Hepatocyte (in vitro differentiated cells): ENCODE measurements at regions not wholly inside any gene's neighbourhood (a gene's known extent, or its start where the extent isn't known, plus 50 kb on each side); places are given as distances from the start of the nearest gene placed in this dataset.

Source experiments
- DNase-seq: peaks from one replicate; pipeline ENCODE4 v3.0.0-alpha.2; 2016; ENCODE audit warnings: low spot score
- H2AFZ ChIP-seq: fragments of 200-600 bp; sonication (generic); 2 replicates; pipeline ENCODE4 v1.6.0; 2016; ENCODE audit warnings: antibody characterized with exemption, mild to moderate bottlenecking
- H3K27ac ChIP-seq: fragments of 200-600 bp; sonication (generic); 2 replicates; pipeline ENCODE4 v1.5.1; 2016; ENCODE audit warnings: mild to moderate bottlenecking
- H3K27me3 ChIP-seq: fragments of 200-600 bp; sonication (generic); 2 replicates; pipeline ENCODE4 v1.6.1; 2016
- H3K36me3 ChIP-seq: fragments of 200-600 bp; sonication (generic); replicated peaks from 2 replicates; pipeline ENCODE4 v1.5.1; 2016; ENCODE audit warnings: low read depth; ENCODE audit not compliant: insufficient read depth
- H3K4me1 ChIP-seq: fragments of 200-600 bp; sonication (generic); 2 replicates; pipeline ENCODE4 v1.5.1; 2016; ENCODE audit warnings: mild to moderate bottlenecking, moderate library complexity; ENCODE audit not compliant: insufficient read depth
- H3K4me2 ChIP-seq: fragments of 200-600 bp; sonication (generic); 2 replicates; pipeline ENCODE4 v1.6.0; 2016
- H3K4me3 ChIP-seq: fragments of 200-600 bp; sonication (generic); 2 replicates; pipeline ENCODE4 v1.5.1; 2016; ENCODE audit warnings: mild to moderate bottlenecking
- H3K79me2 ChIP-seq: fragments of 200-600 bp; sonication (generic); 2 replicates; pipeline ENCODE4 v1.6.0; 2017; ENCODE audit warnings: mild to moderate bottlenecking
- H3K9me2 ChIP-seq: fragments of 200-600 bp; sonication (generic); replicated peaks from 2 replicates; pipeline ENCODE4 v1.6.0; 2017; ENCODE audit warnings: mild to moderate bottlenecking; ENCODE audit not compliant: insufficient read depth
- H3K9me3 ChIP-seq: fragments of 200-600 bp; sonication (generic); 2 replicates; pipeline ENCODE4 v1.5.1; 2016; ENCODE audit warnings: low read depth, mild to moderate bottlenecking
- H4K20me1 ChIP-seq: fragments of 200-600 bp; sonication (generic); 2 replicates; pipeline ENCODE4 v1.6.0; 2016; ENCODE audit warnings: mild to moderate bottlenecking; ENCODE audit not compliant: insufficient read depth, poor library complexity, severe bottlenecking
- EZH2 ChIP-seq: fragments of 200-600 bp; sonication (generic); IDR thresholded peaks from 2 replicates; pipeline ENCODE4 v1.6.1; 2016; ENCODE audit warnings: antibody characterized with exemption, mild to moderate bottlenecking, borderline replicate concordance
- EZH2phosphoT487 ChIP-seq: fragments of 200-600 bp; sonication (generic); IDR thresholded peaks from one replicate; pipeline ENCODE4 v1.6.1; 2018; ENCODE audit warnings: antibody characterized with exemption, mild to moderate bottlenecking, low read depth, moderate library complexity; ENCODE audit not compliant: unreplicated experiment, severe bottlenecking
- WGBS: methylation state at CpG from one replicate; pipeline ENCODE4 v1.1.6; 2016; ENCODE audit warnings: low lambda C conversion rate; ENCODE audit errors: missing lambda C conversion rate; 5-methylcytosine and 5-hydroxymethylcytosine counted together
- TF ChIP-seq, protein P1 (sequence below): fragments of 200-600 bp; sonication (generic); IDR thresholded peaks from 2 replicates; pipeline ENCODE4 v1.5.1; 2016; ENCODE audit warnings: antibody characterized with exemption, mild to moderate bottlenecking; ENCODE audit not compliant: poor library complexity

DNA sequence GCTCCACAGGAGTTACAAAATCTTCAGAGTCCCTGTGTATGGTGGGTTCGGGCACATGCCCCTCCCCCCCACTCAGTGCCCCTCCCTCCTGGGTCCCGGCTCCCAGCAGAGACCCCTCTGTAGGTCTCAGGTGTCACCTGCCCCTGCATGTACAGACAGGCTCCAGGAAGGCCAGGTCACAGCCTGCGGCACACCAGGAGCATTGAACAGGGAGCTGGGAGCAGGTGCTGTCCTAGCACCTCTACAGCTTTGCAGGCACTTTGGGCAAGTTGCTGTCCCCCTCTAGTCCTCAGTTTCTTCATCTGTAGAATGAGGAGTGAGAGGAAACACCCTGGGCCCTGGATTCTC lies 80.1 kb upstream of the RTL6 start:
- no peak for TF ChIP-seq EZH2phosphoT487
- TF ChIP-seq, protein P1, sequence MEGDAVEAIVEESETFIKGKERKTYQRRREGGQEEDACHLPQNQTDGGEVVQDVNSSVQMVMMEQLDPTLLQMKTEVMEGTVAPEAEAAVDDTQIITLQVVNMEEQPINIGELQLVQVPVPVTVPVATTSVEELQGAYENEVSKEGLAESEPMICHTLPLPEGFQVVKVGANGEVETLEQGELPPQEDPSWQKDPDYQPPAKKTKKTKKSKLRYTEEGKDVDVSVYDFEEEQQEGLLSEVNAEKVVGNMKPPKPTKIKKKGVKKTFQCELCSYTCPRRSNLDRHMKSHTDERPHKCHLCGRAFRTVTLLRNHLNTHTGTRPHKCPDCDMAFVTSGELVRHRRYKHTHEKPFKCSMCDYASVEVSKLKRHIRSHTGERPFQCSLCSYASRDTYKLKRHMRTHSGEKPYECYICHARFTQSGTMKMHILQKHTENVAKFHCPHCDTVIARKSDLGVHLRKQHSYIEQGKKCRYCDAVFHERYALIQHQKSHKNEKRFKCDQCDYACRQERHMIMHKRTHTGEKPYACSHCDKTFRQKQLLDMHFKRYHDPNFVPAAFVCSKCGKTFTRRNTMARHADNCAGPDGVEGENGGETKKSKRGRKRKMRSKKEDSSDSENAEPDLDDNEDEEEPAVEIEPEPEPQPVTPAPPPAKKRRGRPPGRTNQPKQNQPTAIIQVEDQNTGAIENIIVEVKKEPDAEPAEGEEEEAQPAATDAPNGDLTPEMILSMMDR: no peak
- no peak for TF ChIP-seq EZH2
- no peak overlapping the region for H2AFZ ChIP-seq
- H4K20me1 ChIP-seq: no peaks in the 10 kb centered on the region
- H3K27me3 ChIP-seq: peaks cover 3% of the 10 kb centered on the region
- H3K9me3 ChIP-seq: no peaks in the 10 kb centered on the region
- 65% methylated on average over 3 of the region's 3 CpGs for WGBS
- H3K79me2 ChIP-seq: no peaks in the 10 kb centered on the region
- no peak overlapping the region for H3K4me2 ChIP-seq
- no peaks in the 10 kb centered on the region for H3K9me2 ChIP-seq
- no peaks in the 10 kb centered on the region for H3K36me3 ChIP-seq
- H3K4me1 ChIP-seq: peaks cover 3% of the 10 kb centered on the region
- H3K4me3 ChIP-seq: no peak overlapping the region
- no peak for DNase-seq
- no peak overlapping the region for H3K27ac ChIP-seq

DNA sequence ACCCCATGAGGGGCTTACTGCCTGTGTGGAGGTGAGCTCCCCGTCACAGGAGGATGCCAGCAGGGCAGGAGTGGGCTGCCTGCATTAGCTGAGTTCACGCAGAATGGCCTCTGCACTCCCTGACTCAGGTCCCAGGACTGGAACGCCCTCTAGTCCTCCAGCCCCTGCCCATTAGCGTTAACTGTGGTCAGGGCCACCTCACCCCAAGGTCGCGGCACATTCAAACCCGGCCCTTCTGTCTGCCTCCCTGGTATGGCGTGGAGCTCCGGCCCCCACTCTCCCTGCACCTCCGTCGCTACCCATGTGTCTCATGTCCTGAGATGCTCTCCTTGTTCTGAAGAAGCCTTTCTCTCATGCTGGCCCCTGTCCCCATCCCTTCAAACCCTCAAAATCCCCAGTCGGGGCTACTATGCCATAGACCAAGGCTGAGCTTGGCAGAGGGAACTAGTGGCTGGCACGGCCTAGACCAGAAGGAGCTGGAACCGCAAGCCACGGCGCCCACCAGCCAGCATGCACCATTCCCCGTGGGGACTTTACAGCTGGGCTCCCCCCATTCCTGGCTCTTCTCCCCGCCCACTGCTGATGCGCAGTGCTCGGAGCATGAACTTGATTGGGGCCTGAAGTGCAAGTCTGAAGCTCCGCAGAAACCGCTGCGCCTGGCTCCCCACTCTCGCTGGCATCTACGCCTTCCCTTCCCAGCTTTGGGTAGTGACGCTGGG lies 79.5 kb upstream of the RTL6 start:
- 93% methylated on average over 26 of the region's 26 CpGs for WGBS

DNA sequence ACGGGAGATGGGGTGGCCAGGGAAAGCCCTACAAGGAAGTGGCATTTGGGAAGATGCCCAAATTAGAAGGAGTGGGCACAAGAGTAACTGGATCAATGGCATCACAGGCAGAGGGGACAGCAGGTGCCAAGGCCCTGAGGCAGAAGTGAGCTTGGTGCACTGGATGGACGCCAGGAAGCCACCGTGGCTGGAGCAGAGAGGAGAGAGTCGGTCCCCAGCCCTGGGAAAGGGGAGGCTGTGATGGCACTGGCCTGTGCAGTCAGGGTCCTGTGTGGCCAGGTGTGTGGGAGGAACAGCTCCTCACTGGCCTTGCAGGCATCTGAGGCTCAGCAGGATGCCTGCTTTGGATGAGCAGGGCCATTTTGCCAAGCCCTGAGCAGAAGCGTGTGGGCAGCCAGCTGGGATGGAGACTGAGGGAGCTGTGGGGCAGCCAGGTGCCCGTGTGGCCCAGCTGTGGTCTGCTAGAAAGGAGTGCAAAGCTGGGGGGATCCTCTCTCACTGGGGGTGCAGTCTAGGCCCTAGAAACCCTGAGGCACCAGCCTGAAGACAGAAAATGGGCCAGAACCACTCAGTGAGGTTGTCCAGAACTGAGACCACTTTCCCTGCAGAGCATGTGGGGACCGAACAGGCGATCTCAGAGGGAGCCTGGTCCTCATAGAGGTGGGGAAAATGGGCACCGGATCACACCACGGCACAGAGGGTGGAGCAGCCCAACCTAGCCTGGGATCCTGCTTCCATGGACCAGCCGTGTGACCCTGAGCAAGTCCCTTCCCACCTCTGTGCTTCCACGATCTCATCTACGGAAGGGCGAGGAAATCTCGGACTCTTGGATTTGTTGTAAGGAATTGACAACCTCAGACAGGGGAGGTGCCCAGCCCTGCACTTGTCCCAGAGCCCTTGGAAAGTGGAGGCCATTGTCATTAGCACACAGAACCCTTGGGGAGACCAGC lies 78.6 kb upstream of the RTL6 start:
- DNase-seq: no peak
- H3K9me2 ChIP-seq: no peaks in the 10 kb centered on the region
- no peaks in the 10 kb centered on the region for H3K36me3 ChIP-seq
- WGBS: 90% methylated on average over 15 of the region's 15 CpGs
- no peak for TF ChIP-seq EZH2
- TF ChIP-seq, protein P1: no peak
- no peak for TF ChIP-seq EZH2phosphoT487
- no peak overlapping the region for H3K27ac ChIP-seq
- no peaks in the 10 kb centered on the region for H3K79me2 ChIP-seq
- H4K20me1 ChIP-seq: no peaks in the 10 kb centered on the region
- peaks cover 3% of the 10 kb centered on the region for H3K4me1 ChIP-seq
- H3K4me3 ChIP-seq: no peak overlapping the region
- H2AFZ ChIP-seq: no peak overlapping the region
- no peak overlapping the region for H3K4me2 ChIP-seq
- H3K9me3 ChIP-seq: no peaks in the 10 kb centered on the region
- peaks cover 3% of the 10 kb centered on the region for H3K27me3 ChIP-seq

More for the DNA sequence above, 79.5 kb upstream of the RTL6 start:
- TF ChIP-seq EZH2phosphoT487: no peak
- no peak for TF ChIP-seq EZH2
- TF ChIP-seq, protein P1: no peak
- no peak for DNase-seq
- Histone ChIP-seq H3K9me3 (no peaks in the 10 kb centered on the region), H3K36me3 (no peaks in the 10 kb centered on the region), H3K4me1 (peaks cover 3% of the 10 kb centered on the region), H3K27ac (no peak overlapping the region), H3K79me2 (no peaks in the 10 kb centered on the region), H4K20me1 (no peaks in the 10 kb centered on the region), H2AFZ (no peak overlapping the region), H3K9me2 (no peaks in the 10 kb centered on the region), H3K4me2 (no peak overlapping the region), H3K27me3 (peaks cover 3% of the 10 kb centered on the region), H3K4me3 (no peak overlapping the region)
